ENCODE measurements at regions not wholly inside any gene's neighbourhood (a gene's known extent, or its start where the extent isn't known, plus 50 kb on each side); places are given as distances from the start of the nearest gene placed in this dataset.
A peak's percentile ranks its signal among the peaks of the same experiment; 100 is the strongest.
"Not testable (repeated sequence)": the region's sequence is repeated elsewhere in the genome, so short reads cannot be mapped to it uniquely, and the experiment has no call there.

GRCh38 chr15:21774760-21775159, 102.8 kb downstream of the POTEB start:
- not testable (repeated sequence) for DNase-seq

DNA sequence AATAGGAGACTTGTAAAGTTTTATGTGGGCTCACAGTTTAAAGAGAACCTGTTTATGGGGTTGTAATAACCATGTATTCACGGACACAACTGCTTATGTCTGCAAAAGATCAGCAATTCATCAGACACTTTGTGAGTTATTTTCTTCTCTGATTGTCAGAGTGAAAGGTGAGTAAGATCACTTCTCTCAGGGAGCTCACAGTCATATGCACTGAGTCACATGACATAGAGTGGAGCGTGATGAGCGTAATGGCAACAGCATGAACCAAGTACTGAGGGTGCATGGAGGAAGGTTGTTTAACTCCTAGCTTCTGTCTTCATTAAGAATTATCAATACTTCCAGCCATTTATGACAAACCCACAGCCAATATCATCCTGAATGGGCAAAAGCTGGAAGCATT, 111.0 kb downstream of the POTEB start:
- DNase-seq = not testable (repeated sequence)

GRCh38 chr15:21763756-21764155, 113.8 kb downstream of the POTEB start:
- DNase-seq = not testable (repeated sequence)

DNA sequence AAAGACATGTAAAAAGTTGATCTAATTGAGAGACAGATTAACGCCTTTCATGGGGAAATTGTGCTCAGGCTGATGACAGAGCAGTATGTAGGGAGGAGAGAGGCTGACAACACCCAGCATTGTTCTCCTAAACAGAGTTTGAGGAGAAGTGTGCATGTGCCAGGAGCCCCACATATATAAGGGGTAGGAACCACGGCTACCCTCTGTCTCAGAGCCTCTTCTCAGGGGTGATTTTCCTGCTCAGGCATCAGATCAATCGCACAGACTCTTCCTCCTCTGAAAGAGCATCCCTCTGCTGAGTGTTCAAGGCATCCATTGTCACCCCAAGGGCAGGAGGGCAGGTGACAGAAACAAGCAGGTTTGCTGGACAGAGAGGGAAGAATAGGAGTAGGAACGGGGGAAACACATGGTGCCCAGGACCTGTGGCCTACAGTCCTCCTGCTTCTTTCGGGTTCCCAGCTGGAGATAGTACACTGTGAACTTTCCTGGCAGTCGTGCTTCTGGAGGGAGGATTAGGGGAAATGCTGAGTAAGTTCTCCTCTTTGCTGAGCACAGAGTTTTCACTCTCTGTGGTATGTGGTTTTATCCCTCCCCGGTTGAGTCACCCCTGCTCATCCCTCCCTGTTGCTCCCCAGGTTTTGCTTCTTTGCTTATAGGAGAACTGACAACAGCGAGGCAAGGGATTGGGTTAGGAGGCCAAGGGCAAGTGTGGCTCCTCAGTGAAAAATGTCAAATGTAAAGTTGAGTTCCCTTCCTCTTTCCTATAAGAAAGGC, 117.1 kb downstream of the POTEB start:
- DNase-seq = not testable (repeated sequence)

GRCh38 chr15:21759401-21760165, 118.0 kb downstream of the POTEB start:
- not testable (repeated sequence) for DNase-seq

DNA sequence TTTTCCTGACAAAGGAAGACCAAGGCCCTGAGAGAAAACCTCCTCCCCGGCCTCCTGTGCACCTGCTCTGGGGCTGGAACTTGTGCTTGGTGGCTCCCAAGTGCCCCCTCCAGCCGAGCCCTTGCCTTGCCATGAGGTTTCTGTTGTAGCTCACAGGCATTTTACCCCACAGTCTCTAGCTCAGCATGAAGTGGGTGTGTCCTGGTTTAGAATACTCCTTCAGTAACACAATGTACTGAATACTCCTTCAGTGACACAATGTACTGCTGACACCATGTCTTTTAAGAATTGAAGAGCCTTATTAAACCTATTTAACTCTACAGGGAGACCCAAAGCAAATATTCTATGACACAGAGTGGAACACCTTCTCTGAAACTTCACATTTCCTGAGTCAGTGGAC, 123.7 kb downstream of the POTEB start:
- not testable (repeated sequence) for DNase-seq

DNA sequence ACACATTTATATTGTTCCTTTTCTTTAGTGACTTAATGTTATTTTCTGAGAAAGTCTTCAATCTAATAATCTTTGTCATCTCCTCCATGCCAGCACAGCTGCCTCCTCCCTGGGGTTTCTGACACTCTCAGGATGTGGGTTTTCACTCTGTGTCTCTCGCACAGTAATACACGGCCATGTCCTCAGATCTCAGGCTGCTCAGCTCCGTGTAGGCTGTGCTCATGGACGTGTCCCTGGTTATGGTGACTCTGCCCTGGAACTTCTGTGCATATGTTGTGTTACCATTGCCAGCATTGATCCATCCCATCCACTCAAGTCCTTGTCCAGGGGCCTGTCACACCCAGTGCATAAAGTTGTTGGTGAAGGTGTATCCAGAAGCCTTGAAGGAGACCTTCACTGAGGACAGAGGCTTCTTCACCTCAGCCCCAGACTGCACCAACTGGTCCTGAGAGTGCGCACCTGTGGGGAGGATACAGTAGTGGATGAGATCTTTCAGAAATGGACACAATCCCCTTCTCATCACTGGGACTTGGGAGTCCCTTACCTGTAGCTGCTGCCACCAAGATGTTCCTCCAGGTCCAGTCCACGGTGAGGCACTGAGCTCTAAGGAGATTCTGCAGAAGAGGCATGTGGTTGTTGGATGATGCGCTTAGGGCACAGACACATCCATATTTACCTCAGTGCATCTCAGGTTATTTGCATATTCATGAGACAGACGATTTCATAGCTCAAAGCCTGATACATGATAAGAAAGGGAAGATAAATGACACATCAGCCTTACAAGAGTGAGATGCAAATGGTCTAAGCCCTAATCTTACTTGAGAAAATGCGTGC, 125.2 kb downstream of the POTEB start:
- DNase-seq = peak; percentile 3

GRCh38 chr15:21749173-21749572, 128.4 kb downstream of the POTEB start:
- not testable (repeated sequence) for DNase-seq

DNA sequence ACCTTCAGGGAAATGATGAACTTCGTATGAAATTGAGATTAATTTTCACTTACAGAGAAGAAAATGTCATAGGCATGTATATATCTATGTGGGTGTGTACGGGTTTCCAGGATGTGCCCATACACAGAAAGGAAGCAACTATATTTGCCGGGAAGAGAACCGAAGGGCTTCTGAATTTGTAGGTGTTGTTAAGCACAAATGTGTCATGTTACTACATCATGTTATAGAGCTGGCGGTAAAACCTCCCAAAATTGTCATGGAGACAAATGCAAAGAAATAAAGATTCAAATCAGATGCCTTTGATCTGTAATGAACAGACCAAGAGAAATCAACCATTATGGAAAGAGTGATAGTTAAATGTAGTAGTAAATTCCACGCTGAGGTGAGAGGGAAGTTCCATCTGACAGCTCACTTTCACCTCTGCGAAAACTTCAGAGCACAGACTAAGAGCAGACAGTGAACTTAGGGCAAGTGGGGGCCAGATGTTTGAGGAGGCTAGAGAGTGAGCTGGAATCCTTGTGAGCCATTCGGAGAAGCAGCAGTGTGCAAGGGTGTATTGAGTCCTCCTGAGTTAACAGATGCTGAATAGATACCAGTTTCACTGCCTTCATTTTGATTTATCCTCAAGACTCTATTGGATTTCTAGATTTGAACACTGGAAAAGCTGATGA, 133.2 kb downstream of the POTEB start:
- DNase-seq = not testable (repeated sequence)

GRCh38 chr15:21742067-21742466, 135.5 kb downstream of the POTEB start:
- DNase-seq = not testable (repeated sequence)

- DNase-seq = not testable (repeated sequence)
Measured at GRCh38 chr15:21738003-21738402, 139.5 kb downstream of the POTEB start.

GRCh38 chr15:21736443-21736842, 141.1 kb downstream of the POTEB start:
- DNase-seq = not testable (repeated sequence)

GRCh38 chr15:21735837-21736236, 141.7 kb downstream of the POTEB start:
- not testable (repeated sequence) for DNase-seq

DNA sequence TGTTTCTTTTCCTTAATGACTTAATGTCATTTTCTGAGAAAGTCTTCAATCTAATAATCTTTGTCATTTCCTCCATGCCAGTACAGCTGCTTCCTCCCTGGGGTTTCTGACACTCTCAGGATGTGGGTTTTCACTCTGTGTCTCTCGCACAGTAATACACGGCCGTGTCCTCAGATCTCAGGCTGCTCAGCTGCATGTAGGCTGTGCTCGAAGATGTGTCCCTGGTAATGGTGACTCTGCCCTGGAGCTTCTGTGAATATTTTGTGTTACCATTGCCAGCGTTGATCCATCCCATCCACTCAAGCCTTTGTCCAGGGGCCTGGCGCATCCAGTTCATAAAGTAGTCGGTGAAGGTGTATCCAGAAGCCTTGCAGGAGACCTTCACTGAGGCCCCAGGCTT, 142.2 kb downstream of the POTEB start:
- DNase-seq = not testable (repeated sequence)

GRCh38 chr15:21731496-21731895, 146.0 kb downstream of the POTEB start:
- DNase-seq = not testable (repeated sequence)

DNA sequence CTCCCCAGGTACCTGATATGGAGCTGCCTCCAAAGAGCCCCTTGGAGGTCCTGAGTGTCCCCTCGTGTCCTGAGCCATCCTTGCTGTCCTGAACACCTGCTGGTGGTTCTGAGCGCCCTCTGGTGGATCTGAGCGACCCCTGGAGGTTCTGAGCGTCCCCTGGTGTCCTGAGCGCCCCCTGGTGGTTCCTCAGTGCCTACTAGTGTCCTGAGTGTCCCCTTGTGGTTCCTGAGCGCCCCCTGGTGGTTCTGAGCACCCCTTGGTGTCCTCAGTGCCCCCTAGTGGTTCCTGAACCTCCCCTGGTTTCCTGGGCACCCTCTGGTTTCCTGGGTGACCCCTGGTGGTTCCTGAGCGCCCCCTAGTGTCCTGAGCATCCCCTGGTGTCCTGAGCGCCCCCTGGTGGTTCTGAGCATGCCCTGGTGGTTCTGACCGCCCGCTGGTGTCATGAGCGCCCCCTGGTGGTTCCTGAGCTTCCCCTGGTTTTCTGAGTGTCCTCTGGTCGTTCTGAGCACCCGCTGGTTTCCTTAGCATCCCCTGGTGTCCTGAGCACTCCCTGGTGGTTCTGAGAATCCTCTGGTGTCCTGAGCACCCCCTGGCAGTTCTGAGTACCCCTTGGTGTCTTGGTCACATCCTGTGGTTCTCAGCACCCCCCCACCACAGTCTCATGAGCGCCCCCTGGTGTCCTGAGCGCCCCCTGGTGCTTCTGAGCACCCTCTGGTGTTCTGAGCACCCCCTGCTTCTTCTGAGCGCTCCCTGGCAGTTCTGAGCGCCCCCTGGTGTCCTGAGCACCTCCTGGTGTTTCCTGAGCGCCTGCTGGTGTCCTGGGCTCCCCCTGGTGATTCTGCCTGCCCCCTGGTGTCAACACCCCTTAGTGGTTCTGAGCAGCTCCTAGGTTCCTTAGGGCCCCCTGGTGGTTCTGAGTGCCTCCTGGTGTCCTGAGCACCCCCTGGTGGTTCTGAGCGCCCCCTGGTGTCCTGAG, 146.8 kb downstream of the POTEB start:
- DNase-seq = not testable (repeated sequence)

DNA sequence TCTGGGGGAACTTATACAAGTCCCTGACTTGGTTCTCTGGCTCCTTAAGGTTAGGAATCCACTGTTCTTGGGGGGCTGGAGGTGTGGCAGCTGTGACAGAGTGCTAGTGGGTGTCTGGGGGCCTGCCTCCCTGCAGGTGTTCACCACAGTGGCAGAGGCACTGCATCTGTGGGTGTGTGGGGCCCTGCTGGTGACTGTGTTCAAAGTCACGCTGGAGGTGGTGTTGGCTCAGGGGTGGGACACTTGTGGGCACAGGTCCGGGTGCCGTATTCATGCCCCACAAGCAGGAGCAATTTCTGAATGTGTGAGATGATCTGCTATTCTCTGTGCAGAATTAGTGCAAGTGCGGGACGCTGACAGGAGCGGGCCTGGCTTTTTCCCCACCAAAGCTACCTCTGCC, 152.5 kb downstream of the POTEB start:
- not testable (repeated sequence) for DNase-seq

- not testable (repeated sequence) for DNase-seq
Measured at GRCh38 chr15:21721115-21721514, 156.4 kb downstream of the POTEB start.

DNA sequence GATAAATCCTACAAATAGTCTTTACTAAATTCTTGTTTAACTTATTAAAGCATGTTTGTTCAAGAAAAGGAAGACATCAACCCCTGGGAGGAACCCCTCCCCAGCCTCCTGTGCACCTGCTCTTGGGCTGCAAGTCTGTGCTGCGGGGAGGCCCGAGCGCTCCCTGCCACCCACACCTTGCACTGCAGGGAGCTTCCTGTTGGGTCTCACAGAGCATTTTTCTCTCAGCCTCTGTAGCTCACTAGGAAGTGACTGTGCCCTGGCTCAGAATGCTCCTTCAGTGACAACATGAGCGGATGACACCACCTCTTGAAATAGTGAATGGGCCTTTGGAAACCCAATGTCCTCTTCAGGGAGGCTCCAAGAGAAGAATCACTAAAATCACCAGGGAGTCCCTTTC, 158.8 kb downstream of the POTEB start:
- DNase-seq = not testable (repeated sequence)

DNA sequence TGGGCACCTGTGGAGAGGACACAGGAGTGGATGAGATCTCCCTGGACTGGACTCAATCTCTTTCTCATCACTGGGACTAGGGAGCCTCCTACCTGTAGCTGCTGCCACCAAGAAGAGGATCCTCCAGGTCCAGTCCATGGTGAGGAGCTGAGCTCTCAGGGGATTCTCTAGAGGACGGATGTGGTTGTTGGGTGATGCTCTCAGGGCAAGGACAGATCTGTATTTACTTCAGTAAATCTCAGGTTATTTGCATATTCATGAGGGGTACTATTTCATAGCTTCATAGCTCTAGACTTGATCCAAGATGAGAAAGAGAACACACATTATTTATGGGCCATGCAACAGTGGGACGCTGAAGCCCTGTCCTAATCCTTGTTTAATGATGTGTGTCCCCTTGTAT, 159.4 kb downstream of the POTEB start:
- not testable (repeated sequence) for DNase-seq

GRCh38 chr15:21717661-21718060, 159.9 kb downstream of the POTEB start:
- not testable (repeated sequence) for DNase-seq
